WI38 (cell line): ENCODE measurements at regions not wholly inside any gene's neighbourhood (a gene's known extent, or its start where the extent isn't known, plus 50 kb on each side); places are given as distances from the start of the nearest gene placed in this dataset.
"Not testable (repeated sequence)": the region's sequence is repeated elsewhere in the genome, so short reads cannot be mapped to it uniquely, and the experiment has no call there.

Source experiments
- H3K4me3 ChIP-seq: 2 replicates; pipeline ENCODE4 v1.5.1; 2011; ENCODE audit warnings: low read depth, mild to moderate bottlenecking, control low read depth, low read length
- CTCF ChIP-seq: IDR thresholded peaks from 2 replicates; pipeline ENCODE4 v1.5.1; 2012; ENCODE audit warnings: low read depth, mild to moderate bottlenecking, control low read depth, low read length

- TF ChIP-seq CTCF = no peak
- H3K4me3 ChIP-seq = no peak overlapping the region
Measured at GRCh38 chr1:209168204-209168603, 415.3 kb upstream of the CAMK1G start.

- H3K4me3 ChIP-seq = no peak overlapping the region
- no peak for TF ChIP-seq CTCF
Measured at GRCh38 chr1:209171151-209171550, 412.4 kb upstream of the CAMK1G start.

- TF ChIP-seq CTCF = no peak
- no peak overlapping the region for H3K4me3 ChIP-seq
Measured at GRCh38 chr1:209172286-209172685, 411.2 kb upstream of the CAMK1G start.

GRCh38 chr1:209172792-209173542 is 410.5 kb upstream of the CAMK1G start:
- not testable (repeated sequence) for H3K4me3 ChIP-seq

GRCh38 chr1:209173796-209174195 is 409.7 kb upstream of the CAMK1G start:
- not testable (repeated sequence) for H3K4me3 ChIP-seq

GRCh38 chr1:209176866-209177430 is 406.6 kb upstream of the CAMK1G start:
- H3K4me3 ChIP-seq = no peak overlapping the region

GRCh38 chr1:209183195-209183594 is 400.3 kb upstream of the CAMK1G start:
- TF ChIP-seq CTCF = no peak
- H3K4me3 ChIP-seq = no peak overlapping the region

More at GRCh38 chr1:209176866-209177430, 406.6 kb upstream of the CAMK1G start:
- TF ChIP-seq CTCF = no peak

GRCh38 chr1:209187589-209187988 is 395.9 kb upstream of the CAMK1G start:
- H3K4me3 ChIP-seq = no peak overlapping the region
- no peak for TF ChIP-seq CTCF
